Cardiac septum (tissue), 1 donor: ENCODE measurements at regions not wholly inside any gene's neighbourhood (a gene's known extent, or its start where the extent isn't known, plus 50 kb on each side); places are given as distances from the start of the nearest gene placed in this dataset.

Experiments used
- DNase-seq: peaks from one replicate; pipeline ENCODE4 v3.0.0-alpha.2; 2020; ENCODE audit warnings: low spot score
- intact Hi-C: fragments of 100-400 bp; cut with DNase I; formaldehyde crosslinking; loops from one replicate; pipeline ENCODE4 v1.14.0; 2022
- donor health status: DM: no; HTN: no; CAD: no.

DNA sequence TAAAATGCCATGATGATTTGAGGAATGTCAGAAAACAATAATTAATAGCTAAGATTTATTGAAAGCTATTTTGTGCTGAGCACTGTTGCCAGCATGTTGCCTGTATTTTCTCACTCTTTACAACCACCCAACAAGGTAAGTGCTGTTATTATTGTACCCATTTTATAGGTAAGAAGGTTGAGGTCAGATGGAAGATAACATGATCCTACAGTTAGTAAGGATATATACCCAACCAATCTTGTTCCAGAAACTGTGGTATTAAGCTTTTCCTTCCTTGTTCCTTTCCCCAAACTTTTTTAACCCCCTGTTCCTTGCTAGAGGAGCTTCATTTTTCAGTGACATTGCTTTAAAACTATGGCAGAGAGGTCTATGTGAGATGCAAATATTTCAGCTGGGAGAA, 738.0 kb upstream of the ZEB2 start:
- DNase-seq: no peak
- intact Hi-C loops: no loop called here

- intact Hi-C loops: no loop called here
- DNase-seq: no peak
Measured at GRCh38 chr2:145256551-145256950, 736.6 kb upstream of the ZEB2 start.

DNA sequence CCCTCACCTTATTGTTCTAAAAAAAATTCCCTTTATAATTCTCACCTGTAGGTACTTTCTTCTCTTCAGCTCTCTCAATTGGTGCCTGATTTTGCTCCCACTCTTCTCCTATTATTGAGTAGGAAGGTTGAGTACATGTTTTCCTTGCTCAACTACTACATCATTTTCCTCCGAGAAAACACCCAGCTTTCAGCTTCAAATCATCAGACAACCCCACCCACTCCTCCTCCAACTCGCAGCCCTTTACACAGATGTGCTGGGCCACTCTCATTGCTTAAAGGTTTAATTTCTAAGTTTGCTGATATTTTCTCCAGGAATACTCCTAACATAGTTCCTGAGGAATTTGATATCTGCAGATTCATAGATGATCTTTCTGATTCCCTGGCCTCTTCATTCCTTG, 734.4 kb upstream of the ZEB2 start:
- intact Hi-C loops: no loop called here
- no peak for DNase-seq

DNA sequence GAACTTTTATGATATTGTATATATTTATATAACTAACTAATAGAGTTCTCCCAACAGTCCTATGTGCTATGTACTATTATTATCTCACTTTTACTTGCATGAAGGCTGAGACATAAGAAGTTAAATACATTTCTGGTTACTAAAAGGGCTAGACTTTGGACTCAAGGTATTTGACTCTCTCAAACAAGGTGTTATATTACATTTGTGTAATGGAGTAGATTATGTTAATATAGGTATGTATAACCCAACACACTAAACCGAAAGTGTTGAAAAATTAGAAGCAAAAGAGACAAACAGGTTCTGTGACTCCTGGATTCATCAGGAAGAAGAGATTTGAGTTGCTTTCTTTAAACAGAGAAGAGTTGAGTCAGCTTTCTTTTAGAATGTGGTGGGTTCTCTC, 733.6 kb upstream of the ZEB2 start:
- DNase-seq: no peak
- intact Hi-C loops: no loop called here

- intact Hi-C loops: no loop called here
- no peak for DNase-seq
Measured at GRCh38 chr2:145245268-145245870, 725.5 kb upstream of the ZEB2 start.

GRCh38 chr2:145235312-145235711, 715.4 kb upstream of the ZEB2 start:
- DNase-seq: no peak
- intact Hi-C loops: no loop called here

DNA sequence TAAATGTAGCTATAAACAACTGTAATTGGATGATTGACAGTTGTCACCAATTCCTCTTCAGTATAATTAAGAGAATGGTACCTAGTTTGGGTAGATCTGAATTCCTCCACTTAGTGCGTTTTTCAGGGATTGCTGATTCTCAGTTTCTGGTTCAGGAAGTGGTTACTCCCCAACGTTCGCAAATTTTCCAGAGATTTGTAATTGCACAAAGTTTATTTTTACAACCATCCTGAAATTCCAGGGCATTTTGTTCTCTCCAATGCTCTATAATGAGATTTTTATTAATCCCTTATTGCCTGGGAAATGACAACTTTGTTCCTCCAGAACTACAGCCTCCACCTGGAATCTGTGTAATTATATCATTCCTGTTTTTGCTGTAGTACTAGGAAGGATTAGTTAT, 710.6 kb upstream of the ZEB2 start:
- intact Hi-C loops: no loop called here

DNA sequence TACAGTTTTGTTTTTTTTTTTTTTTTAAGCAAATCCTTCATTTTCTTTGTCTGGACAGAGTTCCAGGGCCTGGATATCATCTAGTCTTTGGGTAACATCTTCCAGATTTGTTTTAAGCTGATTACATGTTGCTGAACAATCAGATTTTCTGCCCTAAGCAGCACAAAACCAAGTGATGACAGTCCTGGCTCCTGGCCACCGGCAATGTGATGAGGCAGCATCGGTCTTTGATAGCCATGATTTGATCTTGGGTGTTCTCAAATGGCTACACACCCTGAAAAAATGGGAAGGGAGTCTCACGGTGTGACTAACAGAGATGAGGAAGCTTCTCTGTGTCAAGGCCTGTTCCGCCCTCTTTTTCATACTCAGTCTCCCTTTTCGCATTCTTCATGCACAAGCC, 708.6 kb upstream of the ZEB2 start:
- intact Hi-C loops: no loop called here
- DNase-seq: no peak

More for the DNA sequence above, 710.6 kb upstream of the ZEB2 start:
- no peak for DNase-seq

GRCh38 chr2:145226901-145227300, 707.0 kb upstream of the ZEB2 start:
- intact Hi-C loops: no loop called here
- no peak for DNase-seq

- DNase-seq: no peak
- intact Hi-C loops: no loop called here
Measured at GRCh38 chr2:145221516-145221915, 701.6 kb upstream of the ZEB2 start.

DNA sequence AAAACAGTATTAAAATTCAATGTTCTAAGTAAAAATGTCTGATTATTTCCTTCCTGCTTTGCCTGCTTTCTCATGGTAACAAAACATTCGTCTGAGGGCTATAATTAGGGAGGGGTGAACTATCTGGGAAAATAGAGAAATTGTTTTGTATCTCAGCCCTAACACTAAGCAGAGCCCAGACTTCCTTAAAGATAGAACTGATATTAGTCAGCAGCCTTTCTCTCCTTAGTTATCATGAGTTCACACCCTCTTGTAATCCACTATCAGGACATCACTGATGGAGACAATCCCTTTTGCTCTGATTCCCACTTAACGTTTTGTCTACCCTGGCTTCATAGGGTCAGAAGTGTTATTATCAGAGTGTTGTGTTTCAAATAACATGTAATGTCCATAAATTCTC, 701.1 kb upstream of the ZEB2 start:
- intact Hi-C loops: no loop called here

DNA sequence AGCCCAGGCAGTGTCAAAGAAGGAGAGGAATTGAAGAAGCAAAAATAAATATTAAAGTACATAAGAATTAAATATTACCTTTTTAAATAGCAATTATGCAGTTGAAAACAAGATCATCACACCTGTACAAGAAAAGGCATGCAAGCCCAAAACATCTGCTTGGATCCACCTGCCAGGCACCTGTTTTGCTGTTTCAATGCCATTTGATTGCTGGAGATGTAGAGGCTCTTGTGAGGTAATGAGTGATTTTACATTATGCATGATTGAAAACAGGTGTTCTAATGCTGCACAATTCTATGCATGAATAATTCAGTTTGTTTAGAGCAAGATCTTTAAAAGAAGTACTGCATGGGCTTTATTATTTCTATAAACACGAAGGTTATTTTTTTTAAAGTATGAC, 700.6 kb upstream of the ZEB2 start:
- DNase-seq: no peak
- intact Hi-C loops: no loop called here

More for the DNA sequence above, 701.1 kb upstream of the ZEB2 start:
- DNase-seq: no peak

DNA sequence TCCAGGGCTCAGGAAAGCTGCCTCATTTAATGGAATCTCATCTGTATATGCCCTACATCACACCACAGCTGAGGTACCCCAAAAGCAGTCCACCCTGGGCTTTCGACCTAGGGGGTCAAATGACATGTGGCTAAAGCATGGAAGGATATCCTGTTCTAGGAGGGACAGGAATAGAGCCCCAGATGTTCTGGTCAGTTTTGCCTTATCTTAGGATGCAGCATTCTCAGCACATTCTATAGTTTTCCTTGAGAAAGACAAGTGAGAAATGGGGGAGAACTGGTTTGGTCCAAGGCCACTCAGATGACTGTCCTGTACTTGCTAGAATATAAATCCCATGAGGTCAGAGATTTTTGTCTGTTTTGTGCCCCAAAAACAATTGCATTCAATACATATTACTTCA, 688.0 kb upstream of the ZEB2 start:
- no peak for DNase-seq
- intact Hi-C loops: no loop called here

GRCh38 chr2:145206496-145207281, 686.8 kb upstream of the ZEB2 start:
- DNase-seq: no peak
- intact Hi-C loops: no loop called here

- intact Hi-C loops: no loop called here
- DNase-seq: no peak
Measured at GRCh38 chr2:145203891-145204290, 684.0 kb upstream of the ZEB2 start.

GRCh38 chr2:145199827-145200706, 680.1 kb upstream of the ZEB2 start:
- intact Hi-C loops: no loop called here
- no peak for DNase-seq

GRCh38 chr2:145199042-145199441, 679.1 kb upstream of the ZEB2 start:
- intact Hi-C loops: no loop called here
- DNase-seq: no peak

DNA sequence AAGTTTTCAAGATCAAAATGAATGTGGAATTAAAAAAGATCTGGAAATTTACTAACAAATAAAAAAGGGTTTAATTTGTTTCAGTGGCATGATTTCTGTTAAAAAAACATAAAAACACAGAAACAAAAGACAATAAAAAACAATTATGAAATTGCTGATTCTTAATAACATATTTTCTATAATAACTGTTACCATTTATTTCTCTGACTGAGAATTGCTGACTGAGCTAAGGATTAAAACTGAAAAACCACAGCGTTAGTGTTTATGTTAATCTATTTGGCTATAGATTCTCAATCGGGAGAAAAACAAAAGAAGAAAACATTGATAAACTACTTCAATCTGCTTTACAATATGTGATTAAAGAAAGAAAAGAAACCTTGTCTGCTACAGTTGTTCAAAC, 678.6 kb upstream of the ZEB2 start:
- intact Hi-C loops: no loop called here
- DNase-seq: no peak

DNA sequence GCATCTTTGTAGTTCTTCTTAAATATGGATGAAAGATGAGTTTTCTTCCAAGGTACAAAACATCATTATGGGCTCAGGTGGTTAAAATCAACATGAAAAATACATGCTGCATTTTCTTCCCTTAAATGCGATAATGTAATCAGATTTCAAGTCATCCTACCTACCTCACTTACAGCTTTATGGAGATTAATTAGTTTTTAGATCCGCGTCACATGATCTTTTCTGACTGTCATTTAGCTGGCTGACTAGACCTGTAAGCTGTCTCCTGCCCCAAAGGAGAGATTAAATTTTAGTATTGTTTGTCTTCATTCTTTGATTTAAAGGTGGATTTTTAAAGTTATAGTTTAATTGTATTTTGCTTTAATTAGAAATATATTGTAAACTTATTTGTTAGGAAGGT, 678.0 kb upstream of the ZEB2 start:
- intact Hi-C loops: no loop called here

DNA sequence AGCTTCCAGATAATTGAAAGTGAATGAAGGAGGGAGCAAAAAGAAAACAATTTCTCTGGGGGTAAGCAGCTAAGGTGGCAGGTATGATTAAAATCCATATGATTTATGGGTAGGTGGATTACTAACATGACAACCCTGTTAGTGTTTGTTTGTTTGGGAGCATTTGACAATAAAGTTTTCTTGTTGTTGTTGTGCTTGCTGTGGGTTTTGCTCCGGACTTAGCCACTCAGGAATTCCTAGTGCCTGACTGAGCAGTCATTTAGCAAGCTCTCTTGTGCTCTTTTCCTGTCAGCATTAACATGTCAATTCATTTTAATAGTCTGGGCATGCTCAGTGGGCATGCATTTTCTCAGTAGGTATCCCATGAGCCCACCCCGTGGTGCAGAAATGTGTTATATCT, 674.8 kb upstream of the ZEB2 start:
- no peak for DNase-seq
- intact Hi-C loops: no loop called here

More for the DNA sequence above, 678.0 kb upstream of the ZEB2 start:
- DNase-seq: no peak
